ENCODE measurements at regions not wholly inside any gene's neighbourhood (a gene's known extent, or its start where the extent isn't known, plus 50 kb on each side); places are given as distances from the start of the nearest gene placed in this dataset.

- TF ChIP-seq, protein P1, sequence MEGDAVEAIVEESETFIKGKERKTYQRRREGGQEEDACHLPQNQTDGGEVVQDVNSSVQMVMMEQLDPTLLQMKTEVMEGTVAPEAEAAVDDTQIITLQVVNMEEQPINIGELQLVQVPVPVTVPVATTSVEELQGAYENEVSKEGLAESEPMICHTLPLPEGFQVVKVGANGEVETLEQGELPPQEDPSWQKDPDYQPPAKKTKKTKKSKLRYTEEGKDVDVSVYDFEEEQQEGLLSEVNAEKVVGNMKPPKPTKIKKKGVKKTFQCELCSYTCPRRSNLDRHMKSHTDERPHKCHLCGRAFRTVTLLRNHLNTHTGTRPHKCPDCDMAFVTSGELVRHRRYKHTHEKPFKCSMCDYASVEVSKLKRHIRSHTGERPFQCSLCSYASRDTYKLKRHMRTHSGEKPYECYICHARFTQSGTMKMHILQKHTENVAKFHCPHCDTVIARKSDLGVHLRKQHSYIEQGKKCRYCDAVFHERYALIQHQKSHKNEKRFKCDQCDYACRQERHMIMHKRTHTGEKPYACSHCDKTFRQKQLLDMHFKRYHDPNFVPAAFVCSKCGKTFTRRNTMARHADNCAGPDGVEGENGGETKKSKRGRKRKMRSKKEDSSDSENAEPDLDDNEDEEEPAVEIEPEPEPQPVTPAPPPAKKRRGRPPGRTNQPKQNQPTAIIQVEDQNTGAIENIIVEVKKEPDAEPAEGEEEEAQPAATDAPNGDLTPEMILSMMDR (IDR thresholded peaks at IDR 0.05; ENCODE audit: low read depth, low read length, poor library complexity, severe bottlenecking): no peak
- TF ChIP-seq EZH2phosphoT487 (IDR thresholded peaks at IDR 0.05; ENCODE audit: borderline replicate concordance, low read length): no peak
These were observed 54.5 kb upstream of the TGFBR2 start for GRCh38 chr3:30551927-30552326.

Measured in DOHH2 (cell line).